HCT116 (cell line): ENCODE measurements at regions not wholly inside any gene's neighbourhood (a gene's known extent, or its start where the extent isn't known, plus 50 kb on each side); places are given as distances from the start of the nearest gene placed in this dataset.

Source experiments
- ATAC-seq: fragments of 200-7000 bp; cut with Tn5 transposase; 2 replicates; pipeline ENCODE4 v1.9.1; 2020; ENCODE audit warnings: mild to moderate bottlenecking, moderate library complexity
- BruUV-seq: library from RNA; stranded (reverse); fragments of 400-500 nt; replicated peaks from 2 replicates; lab custom pipeline; 2021; lab: Mats Ljungman, UMichigan
- CTCF ChIA-PET: fragments of 300-600 bp; sonication (Branson Sonifier 250); formaldehyde crosslinking; loops from one replicate; lab custom pipeline; 2021; ENCODE audit warnings: antibody characterized with exemption; lab: Charles Lee
- POLR2A ChIA-PET: fragments of 300-600, 350-600 bp; sonication (Branson Sonifier 250); formaldehyde crosslinking; loops from one replicate; lab custom pipeline; 2021; ENCODE audit warnings: antibody characterized with exemption; lab: Charles Lee
- RAD21 ChIA-PET, 2 experiments: fragments of 300-600 bp; sonication (Branson Sonifier 250); formaldehyde crosslinking; loops; one replicate each; lab custom pipeline; 2023; ENCODE audit warnings: low total read pairs in 2 of 2; ENCODE audit not compliant: uncharacterized antibody in 2 of 2, unreplicated experiment in 2 of 2, low non-redundant PET in 1 of 2; lab: Charles Lee
- DNase-seq: peaks from one replicate; pipeline ENCODE4 v3.0.0-alpha.2; 2010; ENCODE audit warnings: low read depth, low spot score
- H2AFZ ChIP-seq: fragments of 200-600 bp; shearing (Covaris generic), sonication (generic); 2 replicates; pipeline ENCODE4 v1.6.1; 2017; ENCODE audit warnings: low read depth, mixed run types, mixed read lengths, antibody characterized with exemption, low read length; ENCODE audit not compliant: poor library complexity, severe bottlenecking
- H3K27ac ChIP-seq: 2 replicates; pipeline ENCODE4 v1.5.1; 2012; ENCODE audit warnings: low read depth, low read length
- H3K27me3 ChIP-seq: fragments of 200-600 bp; sonication (generic); 2 replicates; pipeline ENCODE4 v1.6.1; 2016; ENCODE audit warnings: mixed run types, low read length, mixed read lengths; ENCODE audit not compliant: insufficient read depth
- H3K36me3 ChIP-seq, 2 experiments: fragments of 200-500 bp in 1 of 2; fragments of 200-600 bp in 1 of 2; sonication (Bioruptor generic) in 1 of 2; sonication (generic) in 1 of 2; 2 replicates each; pipeline versions ENCODE4 v1.5.1 to v1.6.1; 2014 to 2016; ENCODE audit warnings: low read length in 2 of 2, inconsistent platforms in 1 of 2, mixed read lengths in 1 of 2, mixed run types in 1 of 2; ENCODE audit not compliant: insufficient read depth in 2 of 2, control insufficient read depth in 1 of 2
- H3K4me1 ChIP-seq, 2 experiments: fragments of 200-600 bp in 1 of 2; sonication (generic) in 1 of 2; 2 replicates each; pipeline versions ENCODE4 v1.5.1 to v1.6.1; 2012 to 2017; ENCODE audit warnings: low read length in 2 of 2, inconsistent platforms in 1 of 2, mild to moderate bottlenecking in 1 of 2, mixed read lengths in 1 of 2, mixed run types in 1 of 2, moderate library complexity in 1 of 2; ENCODE audit not compliant: insufficient read depth in 2 of 2, control insufficient read depth in 1 of 2
- H3K4me2 ChIP-seq: fragments of 200-600 bp; sonication (generic); 2 replicates; pipeline ENCODE4 v1.6.1; 2017; ENCODE audit warnings: mixed run types, low read length, mixed read lengths
- H3K4me3 ChIP-seq, 2 experiments: fragments of 200-600 bp in 1 of 2; sonication (generic) in 1 of 2; replicated peaks in 1 of 2; 2 replicates each; pipeline ENCODE4 v1.5.1; 2011 to 2016; ENCODE audit warnings: low read length in 2 of 2, control low read depth in 1 of 2, low read depth in 1 of 2, mild to moderate bottlenecking in 1 of 2, mixed read lengths in 1 of 2, mixed run types in 1 of 2
- H3K79me2 ChIP-seq: fragments of 200-600 bp; sonication (generic); 2 replicates; pipeline ENCODE4 v1.6.1; 2017; ENCODE audit warnings: mild to moderate bottlenecking, mixed run types, low read length, moderate library complexity, mixed read lengths; ENCODE audit not compliant: insufficient read depth
- H3K9ac ChIP-seq: fragments of 200-600 bp; sonication (generic); 2 replicates; pipeline ENCODE4 v1.6.1; 2016; ENCODE audit warnings: low read length, mixed read lengths
- H3K9me2 ChIP-seq: fragments of 200-600 bp; sonication (generic), shearing (Covaris generic); 2 replicates; pipeline ENCODE4 v1.6.1; 2017; ENCODE audit warnings: mixed run types, mild to moderate bottlenecking, moderate library complexity; ENCODE audit not compliant: insufficient read depth
- H3K9me3 ChIP-seq, 2 experiments: fragments of 200-500 bp in 1 of 2; fragments of 200-600 bp in 1 of 2; sonication (Bioruptor generic) in 1 of 2; sonication (generic) in 1 of 2; 2 replicates each; pipeline ENCODE4 v1.6.1; 2014 to 2017; ENCODE audit warnings: low read length in 2 of 2, mixed read lengths in 2 of 2, inconsistent platforms in 1 of 2, low read depth in 1 of 2, mild to moderate bottlenecking in 1 of 2, mixed run types in 1 of 2, moderate library complexity in 1 of 2; ENCODE audit not compliant: control insufficient read depth in 1 of 2, insufficient read depth in 1 of 2
- H4K20me1 ChIP-seq: fragments of 200-600 bp; sonication (generic), shearing (Covaris generic); 2 replicates; pipeline ENCODE4 v1.6.1; 2017; ENCODE audit warnings: mixed run types, mild to moderate bottlenecking, moderate library complexity; ENCODE audit not compliant: insufficient read depth
- JUND ChIP-seq: IDR thresholded peaks from 2 replicates; pipeline ENCODE4 v1.6.1; 2012
- ZNF274 ChIP-seq: fragments of 200-500 bp; sonication (Bioruptor generic); IDR thresholded peaks from 2 replicates; pipeline ENCODE4 v1.6.1; 2014; ENCODE audit warnings: mild to moderate bottlenecking, low read depth, low read length, inconsistent platforms
- intact Hi-C: fragments of 100-400 bp; cut with micrococcal nuclease; formaldehyde crosslinking; loops from 2 replicates; pipeline ENCODE4 v1.10.0; 2022
- TF ChIP-seq, protein P1 (sequence below), 3 experiments: fragments of 200-600 bp in 1 of 3; sonication (generic) in 1 of 3; IDR thresholded peaks in 2 of 3; conservative IDR thresholded peaks in 1 of 3; 2 replicates each; pipeline ENCODE4 v1.5.1; 2012 to 2017; ENCODE audit warnings: low read depth in 2 of 3, low read length in 2 of 3, antibody characterized with exemption in 1 of 3, borderline replicate concordance in 1 of 3, control low read depth in 1 of 3, mild to moderate bottlenecking in 1 of 3, mixed read lengths in 1 of 3, mixed run types in 1 of 3, moderate library complexity in 1 of 3; ENCODE audit not compliant: insufficient read depth in 1 of 3
- TF ChIP-seq, protein P2 (sequence below): IDR thresholded peaks from 2 replicates; pipeline ENCODE4 v1.6.1; 2011; ENCODE audit warnings: mild to moderate bottlenecking, low read length, moderate library complexity; ENCODE audit not compliant: insufficient replicate concordance; ENCODE audit errors: extremely low read depth
- TF ChIP-seq, protein P3 (sequence below): IDR thresholded peaks from 2 replicates; pipeline ENCODE4 v1.6.1; 2012

DNA sequence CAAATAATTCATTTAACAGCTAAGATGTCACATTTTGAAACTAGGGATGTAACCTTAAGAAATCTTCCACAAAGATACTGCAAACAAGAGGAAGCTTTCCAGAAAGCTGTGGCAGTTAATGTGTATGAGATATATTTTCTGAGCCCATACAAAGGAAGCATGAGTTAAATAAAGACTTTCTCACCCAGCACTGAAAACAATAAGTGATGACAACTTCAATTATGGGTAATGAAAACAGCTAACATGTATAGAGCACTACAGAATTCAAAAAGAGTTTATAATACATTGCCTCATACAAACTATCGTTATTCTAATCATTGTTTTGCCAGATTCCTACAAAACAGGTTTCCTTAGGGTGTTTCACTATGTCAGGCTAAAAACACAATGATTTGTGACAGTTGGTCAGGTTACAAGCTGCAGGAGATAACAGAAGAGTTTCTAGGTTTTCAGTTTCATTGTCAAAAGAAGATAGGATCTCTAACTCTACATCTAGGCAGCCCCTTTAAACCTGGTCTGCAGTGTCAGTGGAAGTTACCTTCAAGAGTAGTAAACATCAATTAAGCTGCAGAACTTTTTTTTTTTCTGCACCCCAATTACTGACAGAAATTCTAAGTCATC is 618.1 kb upstream of the ADGRL3 start:
- Histone ChIP-seq H3K9ac (no peak overlapping the region), H3K79me2 (no peaks in the 10 kb centered on the region), H3K36me3 (no peaks in the 10 kb centered on the region), H2AFZ (no peak overlapping the region), H3K4me2 (no peak overlapping the region), H4K20me1 (no peaks in the 10 kb centered on the region), H3K27ac (no peak overlapping the region), H3K27me3 (no peaks in the 10 kb centered on the region), H3K9me2 (no peaks in the 10 kb centered on the region), H3K4me1 (no peaks in the 10 kb centered on the region), H3K9me3 (peaks cover 7 to 21% of the 10 kb centered on the region in 2 experiments; a peak in 2 of 4 replicates), H3K4me3 (no peak overlapping the region)
- CTCF ChIA-PET, result no interaction called here
- intact Hi-C loops, result no loop called here
- ATAC-seq, result no peak
- POLR2A ChIA-PET, result no interaction called here
- no peak for DNase-seq
- RAD21 ChIA-PET, result no interaction called here
- BruUV-seq, result no TSS peak
- TF ChIP-seq, protein P1, sequence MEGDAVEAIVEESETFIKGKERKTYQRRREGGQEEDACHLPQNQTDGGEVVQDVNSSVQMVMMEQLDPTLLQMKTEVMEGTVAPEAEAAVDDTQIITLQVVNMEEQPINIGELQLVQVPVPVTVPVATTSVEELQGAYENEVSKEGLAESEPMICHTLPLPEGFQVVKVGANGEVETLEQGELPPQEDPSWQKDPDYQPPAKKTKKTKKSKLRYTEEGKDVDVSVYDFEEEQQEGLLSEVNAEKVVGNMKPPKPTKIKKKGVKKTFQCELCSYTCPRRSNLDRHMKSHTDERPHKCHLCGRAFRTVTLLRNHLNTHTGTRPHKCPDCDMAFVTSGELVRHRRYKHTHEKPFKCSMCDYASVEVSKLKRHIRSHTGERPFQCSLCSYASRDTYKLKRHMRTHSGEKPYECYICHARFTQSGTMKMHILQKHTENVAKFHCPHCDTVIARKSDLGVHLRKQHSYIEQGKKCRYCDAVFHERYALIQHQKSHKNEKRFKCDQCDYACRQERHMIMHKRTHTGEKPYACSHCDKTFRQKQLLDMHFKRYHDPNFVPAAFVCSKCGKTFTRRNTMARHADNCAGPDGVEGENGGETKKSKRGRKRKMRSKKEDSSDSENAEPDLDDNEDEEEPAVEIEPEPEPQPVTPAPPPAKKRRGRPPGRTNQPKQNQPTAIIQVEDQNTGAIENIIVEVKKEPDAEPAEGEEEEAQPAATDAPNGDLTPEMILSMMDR (IDR thresholded peaks at IDR 0.05 in 2 of 3, conservative IDR thresholded peaks at IDR 0.05 in 1 of 3; ENCODE audit: borderline replicate concordance in 1 of 3, insufficient read depth in 1 of 3, low read depth in 2 of 3, low read length in 2 of 3), result no peak
- TF ChIP-seq, protein P2, sequence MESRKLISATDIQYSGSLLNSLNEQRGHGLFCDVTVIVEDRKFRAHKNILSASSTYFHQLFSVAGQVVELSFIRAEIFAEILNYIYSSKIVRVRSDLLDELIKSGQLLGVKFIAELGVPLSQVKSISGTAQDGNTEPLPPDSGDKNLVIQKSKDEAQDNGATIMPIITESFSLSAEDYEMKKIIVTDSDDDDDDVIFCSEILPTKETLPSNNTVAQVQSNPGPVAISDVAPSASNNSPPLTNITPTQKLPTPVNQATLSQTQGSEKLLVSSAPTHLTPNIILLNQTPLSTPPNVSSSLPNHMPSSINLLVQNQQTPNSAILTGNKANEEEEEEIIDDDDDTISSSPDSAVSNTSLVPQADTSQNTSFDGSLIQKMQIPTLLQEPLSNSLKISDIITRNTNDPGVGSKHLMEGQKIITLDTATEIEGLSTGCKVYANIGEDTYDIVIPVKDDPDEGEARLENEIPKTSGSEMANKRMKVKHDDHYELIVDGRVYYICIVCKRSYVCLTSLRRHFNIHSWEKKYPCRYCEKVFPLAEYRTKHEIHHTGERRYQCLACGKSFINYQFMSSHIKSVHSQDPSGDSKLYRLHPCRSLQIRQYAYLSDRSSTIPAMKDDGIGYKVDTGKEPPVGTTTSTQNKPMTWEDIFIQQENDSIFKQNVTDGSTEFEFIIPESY, result no peak
- TF ChIP-seq ZNF274, result no peak
- TF ChIP-seq JUND, result no peak
- TF ChIP-seq, protein P3, sequence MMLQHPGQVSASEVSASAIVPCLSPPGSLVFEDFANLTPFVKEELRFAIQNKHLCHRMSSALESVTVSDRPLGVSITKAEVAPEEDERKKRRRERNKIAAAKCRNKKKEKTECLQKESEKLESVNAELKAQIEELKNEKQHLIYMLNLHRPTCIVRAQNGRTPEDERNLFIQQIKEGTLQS, result no peak
